ENCODE measurements at regions not wholly inside any gene's neighbourhood (a gene's known extent, or its start where the extent isn't known, plus 50 kb on each side); places are given as distances from the start of the nearest gene placed in this dataset.

GRCh38 chr6:55983861-55984260 is 108.5 kb upstream of the BMP5 start:
- no peaks in the 10 kb centered on the region for H3K9me3 Mint-ChIP-seq (ENCODE audit: unreplicated experiment)
- TF ChIP-seq CTCF (IDR thresholded peaks at IDR 0.05; ENCODE audit: unreplicated experiment) = no peak

GRCh38 chr6:55981660-55982059 is 106.3 kb upstream of the BMP5 start:
- no peaks in the 10 kb centered on the region for H3K4me1 Mint-ChIP-seq (ENCODE audit: unreplicated experiment)
- no peak overlapping the region for H3K4me3 Mint-ChIP-seq (ENCODE audit: unreplicated experiment)
- no peaks in the 10 kb centered on the region for H3K9me3 Mint-ChIP-seq (ENCODE audit: unreplicated experiment)
- no peak overlapping the region for H3K27ac Mint-ChIP-seq (ENCODE audit: unreplicated experiment)
- no peak for DNase-seq (ENCODE audit: low spot score)
- H3K27me3 Mint-ChIP-seq (ENCODE audit: unreplicated experiment) = no peaks in the 10 kb centered on the region
- H3K36me3 Mint-ChIP-seq (ENCODE audit: low read depth, unreplicated experiment) = no peaks in the 10 kb centered on the region
- TF ChIP-seq CTCF (IDR thresholded peaks at IDR 0.05; ENCODE audit: unreplicated experiment) = no peak

More at GRCh38 chr6:55983861-55984260, 108.5 kb upstream of the BMP5 start:
- H3K27me3 Mint-ChIP-seq (ENCODE audit: unreplicated experiment) = no peaks in the 10 kb centered on the region
- DNase-seq (ENCODE audit: low spot score) = no peak
- no peaks in the 10 kb centered on the region for H3K4me1 Mint-ChIP-seq (ENCODE audit: unreplicated experiment)
- no peaks in the 10 kb centered on the region for H3K36me3 Mint-ChIP-seq (ENCODE audit: low read depth, unreplicated experiment)
- H3K4me3 Mint-ChIP-seq (ENCODE audit: unreplicated experiment) = no peak overlapping the region
- H3K27ac Mint-ChIP-seq (ENCODE audit: unreplicated experiment) = no peak overlapping the region

GRCh38 chr6:55980627-55981211 is 105.3 kb upstream of the BMP5 start:
- peak; percentile 83 for TF ChIP-seq CTCF (IDR thresholded peaks at IDR 0.05; ENCODE audit: unreplicated experiment)
- DNase-seq (ENCODE audit: low spot score) = peak; percentile 47
- H3K4me3 Mint-ChIP-seq (ENCODE audit: unreplicated experiment) = no peak overlapping the region
- no peaks in the 10 kb centered on the region for H3K27me3 Mint-ChIP-seq (ENCODE audit: unreplicated experiment)
- no peak overlapping the region for H3K27ac Mint-ChIP-seq (ENCODE audit: unreplicated experiment)
- no peaks in the 10 kb centered on the region for H3K4me1 Mint-ChIP-seq (ENCODE audit: unreplicated experiment)
- H3K36me3 Mint-ChIP-seq (ENCODE audit: low read depth, unreplicated experiment) = no peaks in the 10 kb centered on the region
- H3K9me3 Mint-ChIP-seq (ENCODE audit: unreplicated experiment) = no peaks in the 10 kb centered on the region

- no peaks in the 10 kb centered on the region for H3K27me3 Mint-ChIP-seq (ENCODE audit: unreplicated experiment)
- H3K4me1 Mint-ChIP-seq (ENCODE audit: unreplicated experiment) = no peaks in the 10 kb centered on the region
- DNase-seq (ENCODE audit: low spot score) = no peak
- H3K36me3 Mint-ChIP-seq (ENCODE audit: low read depth, unreplicated experiment) = no peaks in the 10 kb centered on the region
- no peak for TF ChIP-seq CTCF (IDR thresholded peaks at IDR 0.05; ENCODE audit: unreplicated experiment)
- H3K4me3 Mint-ChIP-seq (ENCODE audit: unreplicated experiment) = no peak overlapping the region
- no peaks in the 10 kb centered on the region for H3K9me3 Mint-ChIP-seq (ENCODE audit: unreplicated experiment)
- no peak overlapping the region for H3K27ac Mint-ChIP-seq (ENCODE audit: unreplicated experiment)
Measured at GRCh38 chr6:55979526-55979925, 104.1 kb upstream of the BMP5 start.

- TF ChIP-seq CTCF (IDR thresholded peaks at IDR 0.05; ENCODE audit: unreplicated experiment) = no peak
- H3K9me3 Mint-ChIP-seq (ENCODE audit: unreplicated experiment) = no peaks in the 10 kb centered on the region
- no peak overlapping the region for H3K27ac Mint-ChIP-seq (ENCODE audit: unreplicated experiment)
- no peaks in the 10 kb centered on the region for H3K4me1 Mint-ChIP-seq (ENCODE audit: unreplicated experiment)
- no peaks in the 10 kb centered on the region for H3K27me3 Mint-ChIP-seq (ENCODE audit: unreplicated experiment)
- no peak for DNase-seq (ENCODE audit: low spot score)
- no peak overlapping the region for H3K4me3 Mint-ChIP-seq (ENCODE audit: unreplicated experiment)
- no peaks in the 10 kb centered on the region for H3K36me3 Mint-ChIP-seq (ENCODE audit: low read depth, unreplicated experiment)
Measured at GRCh38 chr6:55977959-55978665, 102.7 kb upstream of the BMP5 start.
